GM19351 (cell line): ENCODE measurements at regions not wholly inside any gene's neighbourhood (a gene's known extent, or its start where the extent isn't known, plus 50 kb on each side); places are given as distances from the start of the nearest gene placed in this dataset.
"Not testable (repeated sequence)": the region's sequence is repeated elsewhere in the genome, so short reads cannot be mapped to it uniquely, and the experiment has no call there.

Source experiments
- ATAC-seq: cut with Tn5 transposase; IDR thresholded peaks from one replicate; pipeline ENCODE4 v1.9.1; 2021; ENCODE audit warnings: mild to moderate bottlenecking, moderate library complexity; ENCODE audit not compliant: unreplicated experiment

GRCh38 chr1:182235952-182236650, 155.5 kb downstream of the GLUL start:
- ATAC-seq: no peak

- ATAC-seq: no peak
Observed at GRCh38 chr1:182235604-182235951, 156.0 kb downstream of the GLUL start.

GRCh38 chr1:182229921-182230491, 161.6 kb downstream of the GLUL start:
- ATAC-seq: no peak

GRCh38 chr1:182229451-182229850, 162.1 kb downstream of the GLUL start:
- ATAC-seq: no peak

GRCh38 chr1:182227864-182228547, 163.6 kb downstream of the GLUL start:
- ATAC-seq: no peak

GRCh38 chr1:182226618-182227017, 165.0 kb downstream of the GLUL start:
- no peak for ATAC-seq

- ATAC-seq: not testable (repeated sequence)
Observed at GRCh38 chr1:182225755-182226154, 164.2 kb upstream of the ZNF648 start.

GRCh38 chr1:182221990-182222389, 160.5 kb upstream of the ZNF648 start:
- ATAC-seq: not testable (repeated sequence)

- ATAC-seq: not testable (repeated sequence)
Observed at GRCh38 chr1:182221367-182221766, 159.9 kb upstream of the ZNF648 start.

- ATAC-seq: no peak
Observed at GRCh38 chr1:182217967-182218366, 156.5 kb upstream of the ZNF648 start.

- no peak for ATAC-seq
Observed at GRCh38 chr1:182217071-182217470, 155.6 kb upstream of the ZNF648 start.

- ATAC-seq: no peak
Observed at GRCh38 chr1:182215764-182216163, 154.3 kb upstream of the ZNF648 start.

GRCh38 chr1:182213163-182213562, 151.7 kb upstream of the ZNF648 start:
- no peak for ATAC-seq

- no peak for ATAC-seq
Observed at GRCh38 chr1:182211386-182211785, 149.9 kb upstream of the ZNF648 start.

GRCh38 chr1:182210417-182210816, 148.9 kb upstream of the ZNF648 start:
- ATAC-seq: no peak

- no peak for ATAC-seq
Observed at GRCh38 chr1:182207300-182207699, 145.8 kb upstream of the ZNF648 start.

GRCh38 chr1:182206626-182207239, 145.2 kb upstream of the ZNF648 start:
- no peak for ATAC-seq

- no peak for ATAC-seq
Observed at GRCh38 chr1:182205351-182206022, 144.0 kb upstream of the ZNF648 start.

GRCh38 chr1:182203191-182203875, 141.8 kb upstream of the ZNF648 start:
- no peak for ATAC-seq

- ATAC-seq: not testable (repeated sequence)
Observed at GRCh38 chr1:182201490-182201889, 140.0 kb upstream of the ZNF648 start.
